Activated CD8-positive, alpha-beta T cell treated with anti-CD3 and anti-CD28 coated beads, Interleukin-2, amount 10 ng/mL, durations not matched to agents 7 days and 5 days (primary cell): ENCODE measurements at regions not wholly inside any gene's neighbourhood (a gene's known extent, or its start where the extent isn't known, plus 50 kb on each side); places are given as distances from the start of the nearest gene placed in this dataset.

Experiments used
- ATAC-seq: fragments of 150-1000 bp; cut with Tn5 transposase; one replicate; pipeline ENCODE4 v1.10.0; 2021; ENCODE audit warnings: moderate library complexity
- CTCF ChIA-PET: fragments of 350-600 bp; sonication (Branson Sonifier 250); formaldehyde crosslinking; loops from one replicate; lab custom pipeline; 2021; ENCODE audit warnings: antibody characterized with exemption; lab: Charles Lee
- POLR2A ChIA-PET: fragments of 350-600 bp; sonication (Branson Sonifier 250); formaldehyde crosslinking; loops from one replicate; lab custom pipeline; 2021; ENCODE audit warnings: antibody characterized with exemption; lab: Charles Lee
- DNase-seq: peaks from one replicate; pipeline ENCODE4 v3.0.0-alpha.2; 2020
- H3K27ac Mint-ChIP-seq: one replicate; pipeline ENCODE4 v1.8.0; 2021; ENCODE audit warnings: mild to moderate bottlenecking, mixed read lengths
- H3K27me3 Mint-ChIP-seq: one replicate; pipeline ENCODE4 v1.8.0; 2021; ENCODE audit warnings: low read depth, mixed read lengths
- H3K36me3 Mint-ChIP-seq: one replicate; pipeline ENCODE4 v1.8.0; 2021; ENCODE audit warnings: low read depth, mixed read lengths
- H3K4me1 Mint-ChIP-seq: one replicate; pipeline ENCODE4 v1.8.0; 2021; ENCODE audit warnings: low read depth, mixed read lengths
- H3K4me3 Mint-ChIP-seq: one replicate; pipeline ENCODE4 v1.8.0; 2021; ENCODE audit warnings: mild to moderate bottlenecking, mixed read lengths
- H3K9me3 Mint-ChIP-seq: one replicate; pipeline ENCODE4 v1.8.0; 2022; ENCODE audit warnings: mixed read lengths; ENCODE audit not compliant: insufficient read depth

GRCh38 chr19:31559494-31559893, 210.3 kb upstream of the TSHZ3 start:
- Mint-ChIP-seq H3K4me1 (no peaks in the 10 kb centered on the region), H3K27me3 (no peaks in the 10 kb centered on the region), H3K36me3 (no peaks in the 10 kb centered on the region), H3K27ac (no peak overlapping the region), H3K9me3 (peaks cover 15% of the 10 kb centered on the region), H3K4me3 (no peak overlapping the region)
- POLR2A ChIA-PET, result no interaction called here
- DNase-seq (no peak), ATAC-seq (no peak)
- CTCF ChIA-PET, result no interaction called here

GRCh38 chr19:31560086-31561060, 211.1 kb upstream of the TSHZ3 start:
- Mint-ChIP-seq H3K4me1 (no peaks in the 10 kb centered on the region), H3K9me3 (peaks cover 15% of the 10 kb centered on the region), H3K36me3 (no peaks in the 10 kb centered on the region), H3K27ac (no peak overlapping the region), H3K27me3 (no peaks in the 10 kb centered on the region), H3K4me3 (no peak overlapping the region)
- POLR2A ChIA-PET, result no interaction called here
- no peak for DNase-seq
- CTCF ChIA-PET, result no interaction called here
- ATAC-seq, result no peak

- Mint-ChIP-seq H3K36me3 (no peaks in the 10 kb centered on the region), H3K9me3 (peaks cover 19% of the 10 kb centered on the region), H3K27me3 (no peaks in the 10 kb centered on the region), H3K4me3 (no peak overlapping the region), H3K27ac (no peak overlapping the region), H3K4me1 (no peaks in the 10 kb centered on the region)
- ChIA-PET POLR2A (no interaction called here), CTCF (no interaction called here)
- no peak for DNase-seq
- ATAC-seq, result no peak
These were observed 213.9 kb upstream of the TSHZ3 start for GRCh38 chr19:31562966-31563612.

- Mint-ChIP-seq H3K36me3 (no peaks in the 10 kb centered on the region), H3K9me3 (peaks cover 4% of the 10 kb centered on the region), H3K4me3 (no peak overlapping the region), H3K27me3 (no peaks in the 10 kb centered on the region), H3K27ac (no peak overlapping the region), H3K4me1 (no peaks in the 10 kb centered on the region)
- POLR2A ChIA-PET, result no interaction called here
- ATAC-seq (no peak), DNase-seq (no peak)
- CTCF ChIA-PET, result no interaction called here
These were observed 218.5 kb upstream of the TSHZ3 start for GRCh38 chr19:31567776-31568175.

- ChIA-PET CTCF (no interaction called here), POLR2A (no interaction called here)
- DNase-seq (no peak), ATAC-seq (no peak)
- H3K36me3 Mint-ChIP-seq, result no peaks in the 10 kb centered on the region
- H3K27ac Mint-ChIP-seq, result no peak overlapping the region
- H3K9me3 Mint-ChIP-seq, result peaks cover 4% of the 10 kb centered on the region
- no peaks in the 10 kb centered on the region for H3K27me3 Mint-ChIP-seq
- H3K4me1 Mint-ChIP-seq, result no peaks in the 10 kb centered on the region
- no peak overlapping the region for H3K4me3 Mint-ChIP-seq
These were observed 219.5 kb upstream of the TSHZ3 start for GRCh38 chr19:31568724-31569123.

- no peak for ATAC-seq
- Mint-ChIP-seq H3K36me3 (no peaks in the 10 kb centered on the region), H3K27ac (no peak overlapping the region), H3K4me3 (no peak overlapping the region), H3K9me3 (peaks cover 4% of the 10 kb centered on the region), H3K27me3 (no peaks in the 10 kb centered on the region), H3K4me1 (no peaks in the 10 kb centered on the region)
- POLR2A ChIA-PET, result no interaction called here
- DNase-seq, result no peak
- CTCF ChIA-PET, result no interaction called here
These were observed 221.5 kb upstream of the TSHZ3 start for GRCh38 chr19:31570718-31571117.

GRCh38 chr19:31572102-31572975, 223.1 kb upstream of the TSHZ3 start:
- no peaks in the 10 kb centered on the region for H3K36me3 Mint-ChIP-seq
- peaks cover 2% of the 10 kb centered on the region for H3K9me3 Mint-ChIP-seq
- no peaks in the 10 kb centered on the region for H3K4me1 Mint-ChIP-seq
- H3K4me3 Mint-ChIP-seq, result no peak overlapping the region
- CTCF ChIA-PET, result no interaction called here
- DNase-seq, result no peak
- H3K27ac Mint-ChIP-seq, result no peak overlapping the region
- ATAC-seq, result no peak
- no peaks in the 10 kb centered on the region for H3K27me3 Mint-ChIP-seq
- POLR2A ChIA-PET, result no interaction called here

- Mint-ChIP-seq H3K9me3 (no peaks in the 10 kb centered on the region), H3K4me1 (no peaks in the 10 kb centered on the region), H3K27me3 (no peaks in the 10 kb centered on the region), H3K4me3 (no peak overlapping the region), H3K36me3 (no peaks in the 10 kb centered on the region), H3K27ac (no peak overlapping the region)
- POLR2A ChIA-PET, result no interaction called here
- ATAC-seq (no peak), DNase-seq (no peak)
- CTCF ChIA-PET, result no interaction called here
These were observed 223.7 kb upstream of the TSHZ3 start for GRCh38 chr19:31572976-31573298.

- DNase-seq, result no peak
These were observed 225.2 kb upstream of the TSHZ3 start for GRCh38 chr19:31574251-31574973.

GRCh38 chr19:31575846-31576335, 226.7 kb upstream of the TSHZ3 start:
- Mint-ChIP-seq H3K27ac (no peak overlapping the region), H3K9me3 (no peaks in the 10 kb centered on the region), H3K4me3 (no peak overlapping the region), H3K27me3 (no peaks in the 10 kb centered on the region), H3K36me3 (no peaks in the 10 kb centered on the region), H3K4me1 (no peaks in the 10 kb centered on the region)
- DNase-seq (no peak), ATAC-seq (no peak)
- CTCF ChIA-PET, result no interaction called here
- POLR2A ChIA-PET, result no interaction called here

More at GRCh38 chr19:31574251-31574973, 225.2 kb upstream of the TSHZ3 start:
- ChIA-PET POLR2A (no interaction called here), CTCF (no interaction called here)
- Mint-ChIP-seq H3K4me3 (no peak overlapping the region), H3K27me3 (no peaks in the 10 kb centered on the region), H3K36me3 (no peaks in the 10 kb centered on the region), H3K27ac (no peak overlapping the region), H3K9me3 (no peaks in the 10 kb centered on the region), H3K4me1 (no peaks in the 10 kb centered on the region)
- ATAC-seq, result no peak

- Mint-ChIP-seq H3K9me3 (no peaks in the 10 kb centered on the region), H3K4me3 (no peak overlapping the region), H3K27ac (no peak overlapping the region), H3K4me1 (no peaks in the 10 kb centered on the region), H3K36me3 (no peaks in the 10 kb centered on the region), H3K27me3 (no peaks in the 10 kb centered on the region)
- DNase-seq (no peak), ATAC-seq (no peak)
- ChIA-PET CTCF (no interaction called here), POLR2A (no interaction called here)
These were observed 229.1 kb upstream of the TSHZ3 start for GRCh38 chr19:31578326-31578725.
